ENCODE measurements at regions not wholly inside any gene's neighbourhood (a gene's known extent, or its start where the extent isn't known, plus 50 kb on each side); places are given as distances from the start of the nearest gene placed in this dataset.

GRCh38 chr14:28055008-28055407, 711.6 kb upstream of the FOXG1 start:
- DNase-seq = no peak

GRCh38 chr14:28057359-28058296, 709.0 kb upstream of the FOXG1 start:
- DNase-seq = no peak

- no peak for DNase-seq
Observed at GRCh38 chr14:28059254-28059653, 707.3 kb upstream of the FOXG1 start.

- DNase-seq = no peak
Observed at GRCh38 chr14:28061006-28061405, 705.6 kb upstream of the FOXG1 start.

- DNase-seq = no peak
Observed at GRCh38 chr14:28077021-28077420, 689.6 kb upstream of the FOXG1 start.

GRCh38 chr14:28083389-28083788, 683.2 kb upstream of the FOXG1 start:
- no peak for DNase-seq

GRCh38 chr14:28088125-28088524, 678.5 kb upstream of the FOXG1 start:
- DNase-seq = no peak

- DNase-seq = no peak
Observed at GRCh38 chr14:28097585-28097984, 669.0 kb upstream of the FOXG1 start.

- DNase-seq = no peak
Observed at GRCh38 chr14:28098856-28099255, 667.7 kb upstream of the FOXG1 start.

GRCh38 chr14:28102001-28102400, 664.6 kb upstream of the FOXG1 start:
- peak; percentile 20 for DNase-seq

- no peak for DNase-seq
Observed at GRCh38 chr14:28102814-28103213, 663.8 kb upstream of the FOXG1 start.

GRCh38 chr14:28113311-28113710, 653.3 kb upstream of the FOXG1 start:
- DNase-seq = no peak

- no peak for DNase-seq
Observed at GRCh38 chr14:28116716-28117115, 649.9 kb upstream of the FOXG1 start.

- DNase-seq = no peak
Observed at GRCh38 chr14:28119849-28120248, 646.7 kb upstream of the FOXG1 start.

- DNase-seq = no peak
Observed at GRCh38 chr14:28120391-28120790, 646.2 kb upstream of the FOXG1 start.

GRCh38 chr14:28121512-28122297, 644.9 kb upstream of the FOXG1 start:
- DNase-seq = no peak

GRCh38 chr14:28130610-28131284, 635.8 kb upstream of the FOXG1 start:
- DNase-seq = no peak

GRCh38 chr14:28138341-28138740, 628.2 kb upstream of the FOXG1 start:
- no peak for DNase-seq

- DNase-seq = no peak
Observed at GRCh38 chr14:28141662-28142061, 624.9 kb upstream of the FOXG1 start.

- no peak for DNase-seq
Observed at GRCh38 chr14:28142400-28143015, 624.1 kb upstream of the FOXG1 start.

GRCh38 chr14:28143316-28143715, 623.3 kb upstream of the FOXG1 start:
- no peak for DNase-seq

- no peak for DNase-seq
Observed at GRCh38 chr14:28151926-28152325, 614.7 kb upstream of the FOXG1 start.
